ENCODE measurements at regions not wholly inside any gene's neighbourhood (a gene's known extent, or its start where the extent isn't known, plus 50 kb on each side); places are given as distances from the start of the nearest gene placed in this dataset.
"Not testable (repeated sequence)": the region's sequence is repeated elsewhere in the genome, so short reads cannot be mapped to it uniquely, and the experiment has no call there.

GRCh38 chr12:84154439-84154990 lies 758.1 kb downstream of the SLC6A15 start:
- not testable (repeated sequence) for H3K4me3 ChIP-seq (ENCODE audit: low read depth in 1 of 3, low read length in 3 of 3)
- WGBS = 86% methylated on average over 15 of the region's 15 CpGs

DNA sequence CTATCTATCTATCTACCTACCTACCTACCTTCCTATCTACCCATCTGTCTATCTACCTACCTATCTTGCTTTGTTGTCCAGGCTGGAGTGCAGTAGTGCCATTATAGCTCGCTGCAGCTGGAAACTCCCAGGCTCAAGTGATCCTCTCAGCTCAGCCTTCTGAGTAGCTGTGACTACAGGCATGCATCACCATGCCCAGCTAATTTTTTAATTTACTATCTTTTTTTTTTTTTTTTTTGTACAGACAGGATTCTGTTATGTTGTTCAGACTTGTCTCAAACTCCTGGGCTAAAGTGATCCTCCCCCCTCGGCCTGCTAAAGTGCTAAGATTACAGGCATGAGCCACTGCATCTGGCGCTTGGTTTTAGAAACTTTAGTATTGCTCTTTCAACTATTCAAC lies 762.4 kb downstream of the SLC6A15 start:
- no peaks in the 10 kb centered on the region for H3K36me3 ChIP-seq (ENCODE audit: control insufficient read depth in 4 of 4, insufficient read depth in 3 of 4, low read depth in 1 of 4, low read length in 3 of 4)
- TF ChIP-seq RAD21 (IDR thresholded peaks at IDR 0.05) (no peak), FOXA2 (IDR thresholded peaks at IDR 0.05) (no peak), FOXA1 (IDR thresholded peaks at IDR 0.05) (no peak), HNF4G (IDR thresholded peaks at IDR 0.05) (no peak), NR2F2 (IDR thresholded peaks at IDR 0.05) (no peak), ZBTB33 (IDR thresholded peaks at IDR 0.05) (no peak), RXRA (IDR thresholded peaks at IDR 0.05) (no peak), JUND (IDR thresholded peaks at IDR 0.05) (no peak), TAF1 (conservative IDR thresholded peaks at IDR 0.05) (no peak), HNF4A (conservative IDR thresholded peaks at IDR 0.05) (no peak), GABPA (IDR thresholded peaks at IDR 0.05 in 1 of 2, conservative IDR thresholded peaks at IDR 0.05 in 1 of 2) (no peak)
- TF ChIP-seq, protein P1, sequence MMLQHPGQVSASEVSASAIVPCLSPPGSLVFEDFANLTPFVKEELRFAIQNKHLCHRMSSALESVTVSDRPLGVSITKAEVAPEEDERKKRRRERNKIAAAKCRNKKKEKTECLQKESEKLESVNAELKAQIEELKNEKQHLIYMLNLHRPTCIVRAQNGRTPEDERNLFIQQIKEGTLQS (IDR thresholded peaks at IDR 0.05) = no peak
- TF ChIP-seq, protein P2, sequence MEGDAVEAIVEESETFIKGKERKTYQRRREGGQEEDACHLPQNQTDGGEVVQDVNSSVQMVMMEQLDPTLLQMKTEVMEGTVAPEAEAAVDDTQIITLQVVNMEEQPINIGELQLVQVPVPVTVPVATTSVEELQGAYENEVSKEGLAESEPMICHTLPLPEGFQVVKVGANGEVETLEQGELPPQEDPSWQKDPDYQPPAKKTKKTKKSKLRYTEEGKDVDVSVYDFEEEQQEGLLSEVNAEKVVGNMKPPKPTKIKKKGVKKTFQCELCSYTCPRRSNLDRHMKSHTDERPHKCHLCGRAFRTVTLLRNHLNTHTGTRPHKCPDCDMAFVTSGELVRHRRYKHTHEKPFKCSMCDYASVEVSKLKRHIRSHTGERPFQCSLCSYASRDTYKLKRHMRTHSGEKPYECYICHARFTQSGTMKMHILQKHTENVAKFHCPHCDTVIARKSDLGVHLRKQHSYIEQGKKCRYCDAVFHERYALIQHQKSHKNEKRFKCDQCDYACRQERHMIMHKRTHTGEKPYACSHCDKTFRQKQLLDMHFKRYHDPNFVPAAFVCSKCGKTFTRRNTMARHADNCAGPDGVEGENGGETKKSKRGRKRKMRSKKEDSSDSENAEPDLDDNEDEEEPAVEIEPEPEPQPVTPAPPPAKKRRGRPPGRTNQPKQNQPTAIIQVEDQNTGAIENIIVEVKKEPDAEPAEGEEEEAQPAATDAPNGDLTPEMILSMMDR (IDR thresholded peaks at IDR 0.05; ENCODE audit: low read depth, low read length, missing input control) = no peak
- H3K4me1 ChIP-seq (ENCODE audit: control insufficient read depth in 4 of 4, insufficient read depth in 4 of 4, low read length in 3 of 4) = no peaks in the 10 kb centered on the region
- DNase-seq (ENCODE audit: low spot score) = no peak
- 80% methylated on average over 3 of the region's 3 CpGs for WGBS
- no peaks in the 10 kb centered on the region for H3K27me3 ChIP-seq (ENCODE audit: control insufficient read depth in 4 of 4, insufficient read depth in 4 of 4, low read length in 3 of 4)
- no peak overlapping the region for H3K4me3 ChIP-seq (ENCODE audit: low read depth in 1 of 3, low read length in 3 of 3)
- no peak overlapping the region for H3K9ac ChIP-seq (ENCODE audit: low read depth in 1 of 2, low read length in 2 of 2)
- peaks cover 0 to 3% (median 2%) of the 10 kb centered on the region in 4 donors for H3K9me3 ChIP-seq (ENCODE audit: control insufficient read depth in 4 of 4, low read length in 3 of 4)
- no peak overlapping the region for H3K27ac ChIP-seq (ENCODE audit: low read depth in 1 of 2, low read length in 2 of 2)

More at GRCh38 chr12:84154439-84154990, 758.1 kb downstream of the SLC6A15 start:
- not testable (repeated sequence) for DNase-seq (ENCODE audit: low spot score); H3K27me3 ChIP-seq (ENCODE audit: control insufficient read depth in 4 of 4, insufficient read depth in 4 of 4, low read length in 3 of 4); H3K4me1 ChIP-seq (ENCODE audit: control insufficient read depth in 4 of 4, insufficient read depth in 4 of 4, low read length in 3 of 4); H3K27ac ChIP-seq (ENCODE audit: low read depth in 1 of 2, low read length in 2 of 2); H3K36me3 ChIP-seq (ENCODE audit: control insufficient read depth in 4 of 4, insufficient read depth in 3 of 4, low read depth in 1 of 4, low read length in 3 of 4); H3K9me3 ChIP-seq (ENCODE audit: control insufficient read depth in 4 of 4, low read length in 3 of 4); H3K9ac ChIP-seq (ENCODE audit: low read depth in 1 of 2, low read length in 2 of 2)

DNA sequence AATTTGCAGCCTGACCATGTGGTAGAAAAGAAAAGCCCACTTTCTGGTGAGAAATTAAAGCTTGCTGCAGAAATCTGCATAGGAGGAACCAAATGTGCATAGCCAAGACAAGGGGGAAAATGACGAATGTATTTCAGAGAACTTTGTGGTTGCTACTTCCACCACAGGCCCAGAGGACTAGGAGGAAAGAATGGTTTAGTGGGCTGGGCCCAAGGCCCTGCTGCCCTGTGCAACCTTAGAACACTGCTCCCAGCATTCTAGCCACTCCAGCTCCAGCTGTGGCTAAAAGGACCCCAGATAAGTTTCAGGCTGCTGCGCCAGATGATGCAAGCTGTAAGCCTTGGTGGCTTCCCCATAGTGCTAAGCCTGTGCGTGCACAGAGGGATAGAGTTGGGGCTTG lies 764.3 kb downstream of the SLC6A15 start:
- no peak overlapping the region for H3K4me3 ChIP-seq (ENCODE audit: low read depth in 1 of 3, low read length in 3 of 3)
- 79% methylated on average over 3 of the region's 3 CpGs for WGBS
- H3K9ac ChIP-seq (ENCODE audit: low read depth in 1 of 2, low read length in 2 of 2) = no peak overlapping the region
- H3K27me3 ChIP-seq (ENCODE audit: control insufficient read depth in 4 of 4, insufficient read depth in 4 of 4, low read length in 3 of 4) = no peaks in the 10 kb centered on the region
- H3K27ac ChIP-seq (ENCODE audit: low read depth in 1 of 2, low read length in 2 of 2) = no peak overlapping the region
- no peak for DNase-seq (ENCODE audit: low spot score)
- H3K9me3 ChIP-seq (ENCODE audit: control insufficient read depth in 4 of 4, low read length in 3 of 4) = peaks cover 0 to 3% (median under 1%) of the 10 kb centered on the region in 4 donors
- no peaks in the 10 kb centered on the region for H3K4me1 ChIP-seq (ENCODE audit: control insufficient read depth in 4 of 4, insufficient read depth in 4 of 4, low read length in 3 of 4)
- no peaks in the 10 kb centered on the region for H3K36me3 ChIP-seq (ENCODE audit: control insufficient read depth in 4 of 4, insufficient read depth in 3 of 4, low read depth in 1 of 4, low read length in 3 of 4)
- TF ChIP-seq TAF1 (conservative IDR thresholded peaks at IDR 0.05) (no peak), HNF4A (conservative IDR thresholded peaks at IDR 0.05) (no peak), HNF4G (IDR thresholded peaks at IDR 0.05) (no peak), ZBTB33 (IDR thresholded peaks at IDR 0.05) (no peak), FOXA2 (IDR thresholded peaks at IDR 0.05) (no peak), GABPA (IDR thresholded peaks at IDR 0.05 in 1 of 2, conservative IDR thresholded peaks at IDR 0.05 in 1 of 2) (no peak), NR2F2 (IDR thresholded peaks at IDR 0.05) (no peak), REST (IDR thresholded peaks at IDR 0.05) (no peak), RAD21 (IDR thresholded peaks at IDR 0.05) (no peak)
- TF ChIP-seq, protein P2 (IDR thresholded peaks at IDR 0.05; ENCODE audit: low read depth, low read length, missing input control) = no peak
